ENCODE measurements at regions not wholly inside any gene's neighbourhood (a gene's known extent, or its start where the extent isn't known, plus 50 kb on each side); places are given as distances from the start of the nearest gene placed in this dataset.

DNA sequence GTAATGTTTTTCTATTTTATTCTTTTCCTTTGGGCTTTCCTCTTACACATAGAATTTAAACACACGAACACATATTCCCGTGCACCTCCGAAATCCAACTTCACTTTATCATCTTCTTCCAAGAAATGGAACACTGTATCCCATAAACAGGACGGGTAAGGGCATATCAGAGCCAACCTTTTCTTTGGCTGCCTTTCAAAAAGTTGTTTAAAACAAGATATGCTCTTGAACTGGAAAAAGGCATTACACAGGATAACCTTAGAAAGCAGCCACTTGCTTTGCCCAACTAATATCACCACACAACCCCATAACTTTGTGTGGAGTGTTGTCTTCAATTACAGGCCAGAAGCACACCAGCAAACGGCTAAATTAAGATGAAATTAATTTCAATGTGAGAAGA, 65.3 kb upstream of the CDKN3 start:
- H3K4me1 Mint-ChIP-seq (ENCODE audit: low read depth), result peaks cover 9% of the 10 kb centered on the region
- no peak for DNase-seq (ENCODE audit: low spot score, unreplicated experiment)
- H3K9me3 Mint-ChIP-seq (ENCODE audit: low read depth), result no peaks in the 10 kb centered on the region
- H3K4me3 Mint-ChIP-seq (ENCODE audit: low read depth), result no peak overlapping the region
- no peaks in the 10 kb centered on the region for H3K36me3 Mint-ChIP-seq (ENCODE audit: insufficient read depth)
- peaks cover 21% of the 10 kb centered on the region for H3K27me3 Mint-ChIP-seq
- no peak for TF ChIP-seq CTCF (IDR thresholded peaks at IDR 0.05; ENCODE audit: unreplicated experiment)
- H3K27ac Mint-ChIP-seq, result no peak overlapping the region

DNA sequence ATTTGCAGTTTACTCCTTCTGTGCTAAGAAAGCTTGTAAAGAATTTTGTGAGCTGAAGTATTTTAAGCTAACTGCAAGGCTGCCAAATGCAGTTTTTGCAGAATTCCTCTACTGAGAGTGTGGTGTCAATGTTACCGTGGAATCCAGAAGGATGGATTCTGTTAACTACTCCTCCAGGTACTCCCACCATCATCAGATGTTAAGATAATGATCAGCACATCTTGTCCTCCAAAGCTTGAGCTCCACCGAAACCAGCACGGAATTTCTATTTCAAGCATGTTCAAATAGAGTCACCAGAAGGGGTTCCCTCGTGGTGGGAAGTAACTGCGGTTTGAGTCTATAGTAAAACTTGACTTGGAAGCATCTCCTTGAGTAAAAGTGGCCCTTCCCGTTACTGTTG, 64.3 kb upstream of the CDKN3 start:
- no peak overlapping the region for H3K4me3 Mint-ChIP-seq (ENCODE audit: low read depth)
- DNase-seq (ENCODE audit: low spot score, unreplicated experiment), result no peak
- no peaks in the 10 kb centered on the region for H3K36me3 Mint-ChIP-seq (ENCODE audit: insufficient read depth)
- peaks cover 11% of the 10 kb centered on the region for H3K4me1 Mint-ChIP-seq (ENCODE audit: low read depth)
- TF ChIP-seq CTCF (IDR thresholded peaks at IDR 0.05; ENCODE audit: unreplicated experiment), result no peak
- peaks cover 21% of the 10 kb centered on the region for H3K27me3 Mint-ChIP-seq
- no peak overlapping the region for H3K27ac Mint-ChIP-seq
- no peaks in the 10 kb centered on the region for H3K9me3 Mint-ChIP-seq (ENCODE audit: low read depth)

- peaks cover 13% of the 10 kb centered on the region for H3K4me1 Mint-ChIP-seq (ENCODE audit: low read depth)
- H3K36me3 Mint-ChIP-seq (ENCODE audit: insufficient read depth), result no peaks in the 10 kb centered on the region
- H3K27me3 Mint-ChIP-seq, result peaks cover 29% of the 10 kb centered on the region
- no peak for DNase-seq (ENCODE audit: low spot score, unreplicated experiment)
- H3K4me3 Mint-ChIP-seq (ENCODE audit: low read depth), result no peak overlapping the region
- H3K27ac Mint-ChIP-seq, result no peak overlapping the region
- no peak for TF ChIP-seq CTCF (IDR thresholded peaks at IDR 0.05; ENCODE audit: unreplicated experiment)
- no peaks in the 10 kb centered on the region for H3K9me3 Mint-ChIP-seq (ENCODE audit: low read depth)
These were observed 63.3 kb upstream of the CDKN3 start for GRCh38 chr14:54333511-54333910.

DNA sequence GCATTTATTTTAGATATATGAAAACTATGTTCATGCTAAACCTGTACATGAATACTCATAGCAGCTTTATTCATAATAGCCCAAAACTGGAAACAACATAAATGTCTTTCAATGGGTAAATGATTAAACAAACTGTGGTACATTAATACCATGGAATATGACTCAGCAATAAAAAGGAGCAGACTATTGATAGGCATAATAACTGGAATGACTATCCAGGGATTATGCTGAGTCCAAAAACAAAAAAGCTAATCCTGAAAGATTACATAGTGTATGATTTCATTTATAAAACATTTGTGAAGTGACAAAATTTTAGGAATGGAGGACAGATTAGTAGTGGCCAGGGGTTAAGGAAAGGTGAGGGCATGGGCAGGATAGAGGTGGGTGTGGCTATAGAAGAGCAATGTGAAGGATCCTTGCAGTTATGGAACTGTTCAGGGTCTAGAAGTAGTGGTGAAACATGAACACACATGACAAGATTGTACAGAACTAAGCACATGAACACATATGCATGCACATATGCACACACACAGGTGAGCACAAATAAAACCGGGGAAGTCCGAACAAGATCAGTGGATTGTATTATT, 61.1 kb upstream of the CDKN3 start:
- peaks cover 11% of the 10 kb centered on the region for H3K4me1 Mint-ChIP-seq (ENCODE audit: low read depth)
- no peak overlapping the region for H3K27ac Mint-ChIP-seq
- no peaks in the 10 kb centered on the region for H3K36me3 Mint-ChIP-seq (ENCODE audit: insufficient read depth)
- H3K27me3 Mint-ChIP-seq, result peaks cover 28% of the 10 kb centered on the region
- no peak overlapping the region for H3K4me3 Mint-ChIP-seq (ENCODE audit: low read depth)
- DNase-seq (ENCODE audit: low spot score, unreplicated experiment), result no peak
- no peak for TF ChIP-seq CTCF (IDR thresholded peaks at IDR 0.05; ENCODE audit: unreplicated experiment)
- no peaks in the 10 kb centered on the region for H3K9me3 Mint-ChIP-seq (ENCODE audit: low read depth)

DNA sequence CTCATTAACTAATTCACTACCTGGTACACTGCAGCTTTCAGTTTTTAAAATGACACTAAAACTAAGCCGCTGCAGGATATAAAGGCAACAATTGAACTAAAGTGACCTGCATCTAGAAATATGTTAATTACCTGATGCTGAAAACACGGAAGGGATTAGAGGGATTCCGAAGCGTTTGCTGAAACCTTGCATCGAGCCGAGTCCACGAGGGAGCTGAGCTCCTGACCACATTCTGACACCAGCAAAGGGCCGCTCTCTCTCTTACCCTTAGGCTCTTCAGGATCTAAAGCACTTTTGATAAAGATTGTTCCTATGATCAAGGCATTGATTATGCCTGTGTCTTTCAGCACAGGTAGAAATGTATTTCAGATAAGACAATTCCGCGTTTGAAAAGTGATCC, 59.5 kb upstream of the CDKN3 start:
- TF ChIP-seq CTCF (IDR thresholded peaks at IDR 0.05; ENCODE audit: unreplicated experiment), result no peak
- Mint-ChIP-seq H3K27me3 (peaks cover 16% of the 10 kb centered on the region), H3K9me3 (ENCODE audit: low read depth) (no peaks in the 10 kb centered on the region), H3K36me3 (ENCODE audit: insufficient read depth) (no peaks in the 10 kb centered on the region), H3K27ac (no peak overlapping the region), H3K4me3 (ENCODE audit: low read depth) (no peak overlapping the region), H3K4me1 (ENCODE audit: low read depth) (peaks cover 4% of the 10 kb centered on the region)
- DNase-seq (ENCODE audit: low spot score, unreplicated experiment), result no peak

Data from progenitor cell of endocrine pancreas (in vitro differentiated cells).